ENCODE measurements at regions not wholly inside any gene's neighbourhood (a gene's known extent, or its start where the extent isn't known, plus 50 kb on each side); places are given as distances from the start of the nearest gene placed in this dataset.

DNA sequence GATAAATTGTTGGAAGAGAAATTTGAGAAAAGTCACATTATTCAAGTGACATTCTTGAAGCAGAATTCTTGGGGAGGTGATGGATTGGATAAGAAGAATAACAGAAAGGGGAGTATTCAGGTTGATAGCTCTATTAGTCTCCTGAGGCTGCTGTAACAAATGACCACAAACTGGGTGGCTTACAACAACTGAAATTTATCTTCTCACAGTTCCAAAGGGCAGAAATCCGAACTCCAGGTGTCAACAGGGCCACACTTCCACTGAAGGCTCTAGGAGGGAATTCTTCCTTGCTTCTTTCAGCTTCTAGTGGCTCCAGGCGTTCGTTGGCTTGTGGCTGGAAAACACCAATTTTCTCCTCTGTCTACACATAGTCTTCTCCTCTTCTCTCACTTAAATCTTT is 99.8 kb downstream of the TES start:
- FAIRE-seq: no peak

GRCh38 chr7:116311259-116311658 is 100.9 kb downstream of the TES start:
- no peak for FAIRE-seq

- no peak for FAIRE-seq
These were observed 101.6 kb downstream of the TES start for GRCh38 chr7:116311816-116312471.

DNA sequence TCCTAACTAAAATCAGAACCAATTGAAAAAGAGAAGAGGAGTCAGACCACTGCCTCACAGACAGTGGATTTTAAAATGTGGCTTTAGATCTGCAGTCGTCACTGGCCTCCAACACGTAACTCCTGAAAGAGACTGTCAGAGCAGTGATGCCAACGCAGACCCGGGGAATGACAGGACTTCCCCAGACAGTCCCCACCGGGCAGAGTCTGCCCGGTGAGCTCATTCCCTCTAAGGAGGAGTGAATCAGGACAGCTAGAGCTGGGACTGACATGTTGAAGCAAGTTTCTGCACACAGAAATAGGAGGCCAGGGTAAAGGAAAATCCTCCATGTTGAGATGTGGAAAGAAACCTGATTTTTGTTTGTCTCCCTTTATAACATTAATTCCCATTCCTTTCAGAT is 105.0 kb downstream of the TES start:
- no peak for FAIRE-seq

DNA sequence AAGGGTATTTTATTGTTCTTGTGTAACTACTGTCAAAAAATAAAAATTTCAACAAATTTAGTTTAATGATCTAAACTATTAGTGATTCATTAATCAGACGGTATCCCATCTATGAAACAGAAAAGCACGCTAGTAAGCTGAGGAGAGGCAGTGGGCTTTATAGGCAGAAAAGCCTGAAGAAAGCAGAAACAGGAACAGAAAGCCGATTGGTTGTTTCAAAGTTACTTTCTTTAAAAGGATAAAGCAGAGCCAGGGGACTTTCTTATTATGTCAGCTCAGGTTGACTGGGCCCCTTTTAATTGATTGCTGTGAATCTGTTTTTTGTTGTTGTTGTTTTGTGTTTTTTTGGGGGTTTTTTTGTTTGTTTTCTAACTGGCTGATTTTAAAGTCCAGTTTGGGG is 105.5 kb downstream of the TES start:
- FAIRE-seq: no peak

GRCh38 chr7:116316838-116317628 is 106.7 kb downstream of the TES start:
- FAIRE-seq: no peak

DNA sequence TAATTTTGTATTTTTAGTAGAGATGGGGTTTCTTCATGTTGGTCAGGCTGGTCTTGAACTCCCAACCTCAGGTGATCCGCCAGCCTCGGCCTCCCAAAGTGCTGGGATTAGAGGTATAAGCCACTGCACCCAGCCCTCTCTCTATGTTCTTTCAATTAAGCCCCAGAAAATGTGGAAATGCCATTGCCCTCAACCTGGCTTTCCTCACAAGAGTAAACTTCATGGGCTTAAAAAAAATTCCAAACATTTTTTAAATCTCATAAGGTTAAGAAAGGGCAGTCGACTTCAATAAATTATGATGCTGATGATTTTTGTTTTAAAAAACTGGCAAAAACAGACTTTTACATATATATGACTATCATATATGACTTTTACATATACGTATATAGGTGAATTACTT is 107.6 kb downstream of the TES start:
- no peak for FAIRE-seq

DNA sequence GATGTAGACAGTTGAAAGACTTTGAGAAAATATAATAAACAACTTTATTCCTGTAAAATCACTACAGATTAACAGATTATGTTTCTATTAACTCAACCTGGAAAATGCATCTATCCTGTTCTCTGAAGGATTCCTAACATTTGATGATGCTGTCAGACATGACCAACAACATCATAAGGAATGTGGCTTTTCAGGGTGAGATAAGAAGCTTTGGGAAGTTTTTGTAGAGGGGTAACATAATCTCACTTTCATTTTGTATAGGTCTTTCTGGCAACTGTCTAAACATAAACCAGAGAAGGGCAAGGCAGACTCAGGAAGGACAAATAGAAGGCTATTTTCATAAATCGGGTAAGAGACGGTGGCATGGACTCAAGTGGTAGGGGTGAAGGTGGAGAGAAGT is 112.2 kb downstream of the TES start:
- no peak for FAIRE-seq

GRCh38 chr7:116324582-116324981 is 114.2 kb downstream of the TES start:
- FAIRE-seq: no peak

DNA sequence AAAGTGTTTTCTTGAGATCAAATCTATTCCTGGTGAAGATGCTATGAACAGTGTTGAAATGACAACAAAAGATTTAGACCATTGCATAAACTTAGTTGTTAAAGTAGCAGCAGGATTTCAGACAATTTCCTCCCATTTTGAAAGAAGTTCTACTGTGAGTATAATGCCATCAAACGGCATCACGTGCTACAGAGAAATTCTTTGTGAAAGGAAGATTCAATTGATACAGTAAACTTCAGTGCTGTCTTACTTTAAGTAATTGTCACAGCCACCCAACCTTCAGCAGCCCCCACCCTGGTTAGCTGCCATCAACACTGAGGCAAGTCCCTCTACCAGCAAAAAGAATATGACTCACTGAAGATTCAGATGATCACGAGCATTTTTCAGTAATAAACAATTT is 115.2 kb downstream of the TES start:
- no peak for FAIRE-seq

GRCh38 chr7:116327135-116327534 is 116.8 kb downstream of the TES start:
- FAIRE-seq: no peak

DNA sequence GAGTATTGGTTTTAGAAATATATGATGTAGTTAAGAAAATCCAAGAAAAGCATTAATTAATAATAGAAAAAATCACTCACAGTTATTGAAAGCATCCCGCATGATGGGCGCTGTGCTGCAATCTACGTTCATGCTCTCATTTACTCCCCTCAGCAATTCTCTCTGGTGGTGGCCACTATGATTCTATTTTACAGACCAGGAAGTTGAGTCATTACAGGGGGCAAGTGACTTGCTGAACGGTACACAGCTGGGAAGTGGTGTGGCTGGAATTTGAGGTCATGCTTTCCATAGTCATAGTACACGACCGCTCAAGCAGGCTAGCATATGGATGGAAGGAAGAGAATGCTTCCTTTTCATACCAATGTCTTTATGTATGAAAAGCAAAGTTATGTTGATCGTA is 117.4 kb downstream of the TES start:
- no peak for FAIRE-seq

- no peak for FAIRE-seq
These were observed 117.8 kb downstream of the TES start for GRCh38 chr7:116328161-116328560.

GRCh38 chr7:116329686-116330503 is 119.6 kb downstream of the TES start:
- no peak for FAIRE-seq

DNA sequence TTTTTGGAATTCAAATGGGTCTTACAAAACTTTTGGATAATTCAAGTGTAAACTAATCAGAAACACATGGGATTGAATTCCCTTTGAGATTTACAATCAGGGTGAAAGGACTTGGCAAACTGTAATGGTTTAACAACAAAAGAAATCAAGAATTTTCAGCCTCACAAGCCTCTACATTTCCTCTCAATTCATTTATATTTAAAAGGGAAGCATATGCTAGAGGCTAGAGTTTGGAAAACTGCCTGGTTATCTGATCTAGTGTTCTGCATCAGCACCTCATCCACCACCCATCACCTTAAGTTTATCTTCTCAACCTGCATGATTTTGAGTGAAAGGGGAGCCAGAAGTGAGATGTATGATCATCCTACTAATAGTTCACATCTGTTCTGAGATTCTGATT is 120.7 kb downstream of the TES start:
- no peak for FAIRE-seq

DNA sequence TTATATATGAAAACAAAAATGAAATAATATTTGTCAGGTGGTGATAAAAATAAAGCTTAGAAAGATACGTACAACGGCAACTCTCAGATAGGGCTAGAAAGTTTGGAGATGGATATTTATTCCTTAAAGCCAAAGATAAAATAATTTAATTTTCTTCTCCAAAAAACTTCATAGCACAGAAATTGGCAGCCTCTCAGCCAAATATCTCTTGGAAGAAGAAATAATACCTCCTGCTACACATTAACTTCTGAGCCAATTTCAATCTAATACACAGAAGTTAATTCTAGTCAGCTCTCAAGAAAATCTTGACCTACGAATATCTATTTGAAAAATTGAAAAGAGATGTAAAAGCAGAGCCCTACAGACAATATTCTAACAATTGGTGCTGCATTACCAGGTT is 122.4 kb downstream of the TES start:
- FAIRE-seq: no peak

DNA sequence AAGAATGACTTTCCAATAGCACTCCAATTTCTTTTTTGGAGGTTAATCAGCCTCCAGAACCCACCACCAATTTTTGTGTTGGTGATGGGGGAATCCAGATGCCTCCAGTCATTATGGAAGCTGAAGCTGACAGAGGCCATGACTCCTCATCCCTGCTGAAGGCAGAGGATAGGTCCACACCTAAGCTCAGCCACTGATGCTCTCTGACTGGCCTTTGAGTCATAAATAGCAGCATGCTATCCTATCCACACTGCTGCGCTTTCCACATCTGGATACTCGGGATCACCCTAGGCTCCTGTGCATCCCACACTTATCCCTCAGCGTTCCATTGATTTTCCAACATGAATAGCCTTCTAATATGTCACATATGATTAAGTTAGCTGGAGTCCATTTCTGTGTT is 124.2 kb downstream of the TES start:
- FAIRE-seq: no peak

- no peak for FAIRE-seq
These were observed 126.7 kb downstream of the TES start for GRCh38 chr7:116337018-116337417.

DNA sequence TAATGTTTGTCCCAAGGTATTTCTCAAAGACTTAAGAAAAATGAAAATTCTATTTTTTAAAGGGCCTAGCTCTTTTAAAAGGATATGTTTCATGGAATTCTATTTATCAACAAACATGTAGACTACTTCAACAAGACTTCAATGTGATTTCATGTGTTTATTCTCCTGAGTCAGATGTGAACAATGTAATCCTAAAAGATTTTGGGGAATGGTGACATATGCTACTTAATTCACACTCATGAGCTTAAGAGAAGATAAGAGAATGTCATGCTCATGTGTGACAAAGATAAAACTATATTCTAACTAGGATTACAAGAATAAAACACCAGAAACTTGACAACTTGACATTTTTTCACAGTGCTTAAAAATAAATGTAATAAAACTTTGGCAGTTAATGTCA is 127.5 kb downstream of the TES start:
- no peak for FAIRE-seq

- FAIRE-seq: no peak
These were observed 129.2 kb downstream of the TES start for GRCh38 chr7:116339564-116339963.

GRCh38 chr7:116340201-116340847 is 130.0 kb downstream of the TES start:
- FAIRE-seq: no peak

DNA sequence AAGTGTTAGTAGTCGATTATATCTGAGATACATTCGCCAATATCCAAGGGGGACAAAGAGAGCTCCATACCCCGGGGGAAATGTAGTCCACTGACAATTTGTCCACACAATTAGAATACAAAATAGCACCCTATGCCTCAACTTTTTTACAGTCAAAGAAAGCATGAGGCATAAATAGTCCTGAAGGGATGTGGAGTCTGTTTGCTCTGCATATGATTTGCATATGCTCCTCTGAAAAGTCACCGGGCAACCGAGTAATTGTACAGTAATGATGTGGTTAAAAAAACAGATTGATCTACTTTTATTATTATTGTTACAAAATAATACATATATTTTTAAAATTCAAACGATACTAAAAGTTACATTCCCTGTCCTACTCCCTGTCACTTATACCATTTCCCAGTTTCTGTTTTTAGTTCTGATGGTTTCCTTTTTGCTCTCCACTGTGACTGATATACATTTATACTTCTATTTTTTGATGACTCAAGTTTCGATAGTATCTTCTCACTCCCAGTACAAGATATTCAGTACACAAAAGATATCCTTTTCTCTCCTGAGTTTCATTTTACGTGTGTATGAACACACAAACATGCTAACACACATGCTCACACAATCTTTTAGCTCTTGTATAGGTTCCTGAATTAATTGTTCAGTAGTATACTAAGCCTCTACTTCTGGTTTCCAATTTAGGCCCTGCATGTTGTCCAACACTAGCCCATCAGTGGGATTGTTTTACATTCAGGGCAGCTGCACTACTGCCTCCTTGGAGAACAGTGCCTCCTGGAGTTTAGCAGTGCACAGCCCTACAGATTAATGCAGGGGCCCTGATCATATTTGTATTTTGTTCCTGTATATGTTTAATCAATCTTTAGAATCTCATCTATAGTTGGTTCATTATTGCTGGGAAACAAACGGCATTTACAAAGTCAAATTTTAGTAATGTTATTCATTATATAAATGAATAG is 130.9 kb downstream of the TES start:
- no peak for FAIRE-seq

Data from G401.6 (cell line).